PC-9 (cell line): ENCODE measurements at regions not wholly inside any gene's neighbourhood (a gene's known extent, or its start where the extent isn't known, plus 50 kb on each side); places are given as distances from the start of the nearest gene placed in this dataset.

Source experiments
- BruUV-seq: library from RNA; stranded (reverse); fragments of 400-500 nt; replicated peaks from 2 replicates; lab custom pipeline; 2021; lab: Mats Ljungman, UMichigan
- CTCF ChIA-PET: fragments of 300-600 bp; sonication (Branson Sonifier 250); formaldehyde crosslinking; loops from one replicate; lab custom pipeline; 2022; ENCODE audit warnings: antibody characterized with exemption; lab: Charles Lee
- POLR2A ChIA-PET: fragments of 300-600 bp; sonication (Branson Sonifier 250); formaldehyde crosslinking; loops from one replicate; lab custom pipeline; 2022; ENCODE audit warnings: antibody characterized with exemption; ENCODE audit not compliant: unreplicated experiment; lab: Charles Lee
- DNase-seq, 2 experiments: peaks; one replicate each; pipeline versions ENCODE4 v3.0.0 to v3.0.0-alpha.2; 2015 to 2022; ENCODE audit warnings: mixed read lengths in 1 of 2
- H2AFZ ChIP-seq: fragments of 200-600 bp; sonication (generic); 2 replicates; pipeline ENCODE4 v1.8.1; 2017; ENCODE audit warnings: antibody characterized with exemption
- H3F3A ChIP-seq: fragments of 200-600 bp; sonication (generic); 2 replicates; pipeline ENCODE4 v1.8.1; 2017; ENCODE audit warnings: antibody characterized with exemption, mild to moderate bottlenecking, low read depth; ENCODE audit not compliant: insufficient read depth
- H3K27ac ChIP-seq: fragments of 200-600 bp; sonication (generic); 2 replicates; pipeline ENCODE4 v1.6.1; 2016; ENCODE audit warnings: mixed run types
- H3K27me3 ChIP-seq: fragments of 200-600 bp; sonication (generic); 2 replicates; pipeline ENCODE4 v1.6.1; 2016; ENCODE audit warnings: low read depth, mixed run types; ENCODE audit not compliant: insufficient read depth
- H3K36me3 ChIP-seq: fragments of 200-600 bp; sonication (generic); 2 replicates; pipeline ENCODE4 v1.6.1; 2016; ENCODE audit warnings: low read depth, mixed run types
- H3K4me1 ChIP-seq: fragments of 200-600 bp; sonication (generic); replicated peaks from 2 replicates; pipeline ENCODE4 v1.6.1; 2016; ENCODE audit warnings: mixed run types; ENCODE audit not compliant: insufficient read depth
- H3K4me2 ChIP-seq: fragments of 200-600 bp; sonication (generic); 2 replicates; pipeline ENCODE4 v1.6.1; 2017; ENCODE audit warnings: mixed run types
- H3K4me3 ChIP-seq: fragments of 200-600 bp; sonication (generic); 2 replicates; pipeline ENCODE4 v1.6.1; 2016; ENCODE audit warnings: mixed run types
- H3K79me2 ChIP-seq: fragments of 200-600 bp; sonication (generic); 2 replicates; pipeline ENCODE4 v1.6.1; 2017; ENCODE audit warnings: low read depth, mixed run types
- H3K9me2 ChIP-seq: fragments of 200-600 bp; sonication (generic); 2 replicates; pipeline ENCODE4 v1.8.1; 2017; ENCODE audit warnings: mild to moderate bottlenecking; ENCODE audit not compliant: insufficient read depth
- H3K9me3 ChIP-seq: fragments of 200-600 bp; sonication (generic); 2 replicates; pipeline ENCODE4 v1.8.1; 2016; ENCODE audit warnings: low read depth; ENCODE audit not compliant: insufficient read depth
- H4K20me1 ChIP-seq: fragments of 200-600 bp; sonication (generic); 2 replicates; pipeline ENCODE4 v1.8.1; 2017; ENCODE audit not compliant: insufficient read depth
- EZH2 ChIP-seq: fragments of 200-600 bp; sonication (generic); IDR thresholded peaks from 2 replicates; pipeline ENCODE4 v1.8.0; 2017; ENCODE audit warnings: antibody characterized with exemption, low read depth
- intact Hi-C: fragments of 100-400 bp; cut with micrococcal nuclease; formaldehyde crosslinking; loops from one replicate; pipeline ENCODE4 v1.10.0; 2022; ENCODE audit not compliant: unreplicated experiment
- TF ChIP-seq, protein P1 (sequence below): fragments of 200-600 bp; sonication (generic); conservative IDR thresholded peaks from 2 replicates; pipeline ENCODE4 v1.6.1; 2017; ENCODE audit warnings: mixed run types, antibody characterized with exemption, mild to moderate bottlenecking, moderate library complexity

- TF ChIP-seq, protein P1, sequence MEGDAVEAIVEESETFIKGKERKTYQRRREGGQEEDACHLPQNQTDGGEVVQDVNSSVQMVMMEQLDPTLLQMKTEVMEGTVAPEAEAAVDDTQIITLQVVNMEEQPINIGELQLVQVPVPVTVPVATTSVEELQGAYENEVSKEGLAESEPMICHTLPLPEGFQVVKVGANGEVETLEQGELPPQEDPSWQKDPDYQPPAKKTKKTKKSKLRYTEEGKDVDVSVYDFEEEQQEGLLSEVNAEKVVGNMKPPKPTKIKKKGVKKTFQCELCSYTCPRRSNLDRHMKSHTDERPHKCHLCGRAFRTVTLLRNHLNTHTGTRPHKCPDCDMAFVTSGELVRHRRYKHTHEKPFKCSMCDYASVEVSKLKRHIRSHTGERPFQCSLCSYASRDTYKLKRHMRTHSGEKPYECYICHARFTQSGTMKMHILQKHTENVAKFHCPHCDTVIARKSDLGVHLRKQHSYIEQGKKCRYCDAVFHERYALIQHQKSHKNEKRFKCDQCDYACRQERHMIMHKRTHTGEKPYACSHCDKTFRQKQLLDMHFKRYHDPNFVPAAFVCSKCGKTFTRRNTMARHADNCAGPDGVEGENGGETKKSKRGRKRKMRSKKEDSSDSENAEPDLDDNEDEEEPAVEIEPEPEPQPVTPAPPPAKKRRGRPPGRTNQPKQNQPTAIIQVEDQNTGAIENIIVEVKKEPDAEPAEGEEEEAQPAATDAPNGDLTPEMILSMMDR = no peak
- TF ChIP-seq EZH2 = no peak
- H3K4me3 ChIP-seq = no peak overlapping the region
These were observed 225.8 kb upstream of the SDK2 start for GRCh38 chr17:73870068-73870467.

GRCh38 chr17:73870473-73870872 lies 226.2 kb upstream of the SDK2 start:
- Histone ChIP-seq H3K4me1 (no peaks in the 10 kb centered on the region), H3F3A (no peaks in the 10 kb centered on the region), H3K4me3 (no peak overlapping the region), H3K27ac (no peak overlapping the region), H2AFZ (no peak overlapping the region), H3K9me2 (no peaks in the 10 kb centered on the region), H3K9me3 (no peaks in the 10 kb centered on the region), H3K27me3 (peaks cover 84% of the 10 kb centered on the region), H3K36me3 (no peaks in the 10 kb centered on the region), H3K79me2 (no peaks in the 10 kb centered on the region), H4K20me1 (no peaks in the 10 kb centered on the region), H3K4me2 (no peak overlapping the region)
- intact Hi-C loops = no loop called here
- ChIA-PET POLR2A (no interaction called here), CTCF (no interaction called here)
- BruUV-seq = no TSS peak
- TF ChIP-seq, protein P1 = no peak
- TF ChIP-seq EZH2 = no peak
- no peak for DNase-seq

More at GRCh38 chr17:73870068-73870467, 225.8 kb upstream of the SDK2 start:
- intact Hi-C loops = no loop called here
- CTCF ChIA-PET = no interaction called here
- peaks cover 84% of the 10 kb centered on the region for H3K27me3 ChIP-seq
- no peaks in the 10 kb centered on the region for H3K36me3 ChIP-seq
- no peak overlapping the region for H3K4me2 ChIP-seq
- DNase-seq = no peak
- no peaks in the 10 kb centered on the region for H3K9me2 ChIP-seq
- no peaks in the 10 kb centered on the region for H3F3A ChIP-seq
- no peaks in the 10 kb centered on the region for H3K79me2 ChIP-seq
- BruUV-seq = no TSS peak
- no peaks in the 10 kb centered on the region for H3K4me1 ChIP-seq
- H3K27ac ChIP-seq = no peak overlapping the region
- POLR2A ChIA-PET = no interaction called here
- H4K20me1 ChIP-seq = no peaks in the 10 kb centered on the region
- no peak overlapping the region for H2AFZ ChIP-seq
- H3K9me3 ChIP-seq = no peaks in the 10 kb centered on the region

GRCh38 chr17:73872816-73873215 lies 228.6 kb upstream of the SDK2 start:
- no peak for TF ChIP-seq EZH2
- TF ChIP-seq, protein P1 = no peak
- Histone ChIP-seq H3K4me2 (no peak overlapping the region), H3K27me3 (peaks cover 83% of the 10 kb centered on the region), H3K4me1 (no peaks in the 10 kb centered on the region), H2AFZ (no peak overlapping the region), H3K9me2 (no peaks in the 10 kb centered on the region), H3K36me3 (no peaks in the 10 kb centered on the region), H3K27ac (no peak overlapping the region), H4K20me1 (no peaks in the 10 kb centered on the region), H3F3A (no peaks in the 10 kb centered on the region), H3K9me3 (no peaks in the 10 kb centered on the region), H3K79me2 (no peaks in the 10 kb centered on the region), H3K4me3 (no peak overlapping the region)
- DNase-seq = no peak
- POLR2A ChIA-PET = no interaction called here
- intact Hi-C loops = no loop called here
- CTCF ChIA-PET = no interaction called here
- BruUV-seq = no TSS peak
